Gastrocnemius medialis (tissue), 4 donors: ENCODE measurements at regions not wholly inside any gene's neighbourhood (a gene's known extent, or its start where the extent isn't known, plus 50 kb on each side); places are given as distances from the start of the nearest gene placed in this dataset.

Experiments used
- ATAC-seq, 2 donors: fragments of 150-250 bp; one replicate each; pipeline ENCODE4 v1.9.1; 2016
- DNase-seq, 2 donors: peaks; one replicate each; pipeline ENCODE4 v3.0.0-alpha.2; 2019
- H3K27ac ChIP-seq, 4 donors: fragments of 200-600 bp; sonication (generic); 1 replicate in 1 of 4; 2 replicates in 3 of 4; pipeline ENCODE4 v1.5.1; 2016 to 2018; ENCODE audit warnings: mild to moderate bottlenecking in 2 of 4, moderate library complexity in 1 of 4
- H3K27me3 ChIP-seq, 3 donors: fragments of 200-600 bp; sonication (generic) in 2 of 3; 1 replicate in 1 of 3; 2 replicates in 2 of 3; pipeline versions ENCODE4 v1.5.1 to v1.6.0; 2016 to 2019; ENCODE audit warnings: mild to moderate bottlenecking in 1 of 3, moderate library complexity in 1 of 3
- H3K36me3 ChIP-seq, 2 donors: fragments of 200-600 bp; sonication (generic) in 1 of 2; one replicate each; pipeline ENCODE4 v1.5.1; 2017 to 2018
- H3K4me1 ChIP-seq, 2 donors: fragments of 200-600 bp; sonication (generic) in 1 of 2; one replicate each; pipeline ENCODE4 v1.5.1; 2016 to 2017; ENCODE audit warnings: mild to moderate bottlenecking in 2 of 2
- H3K4me3 ChIP-seq, 4 donors: fragments of 200-600 bp; sonication (generic) in 3 of 4; 1 replicate in 1 of 4; 2 replicates in 3 of 4; pipeline ENCODE4 v1.5.1; 2016 to 2019; ENCODE audit warnings: mild to moderate bottlenecking in 2 of 4
- H3K9me3 ChIP-seq, 3 donors: fragments of 200-600 bp; sonication (generic) in 2 of 3; 1 replicate in 1 of 3; 2 replicates in 2 of 3; pipeline ENCODE4 v1.5.1; 2016 to 2019
- POLR2A ChIP-seq, 2 donors: fragments of 450-650 bp; IDR thresholded peaks; one replicate each; pipeline ENCODE4 v1.6.1; 2017; ENCODE audit warnings: antibody characterized with exemption in 2 of 2, mild to moderate bottlenecking in 2 of 2, moderate library complexity in 2 of 2
- in situ Hi-C, 4 donors: fragments of 200-750 bp; cut with MboI; loops; one replicate each; pipeline versions ENCODE4 v1.15.0 to v1.8.0; 2017; ENCODE audit warnings: low sequenced_read_pairs in 4 of 4
- intact Hi-C: fragments of 100-400 bp; cut with DNase I; formaldehyde crosslinking; loops from one replicate; pipeline ENCODE4 v1.15.1; 2023; ENCODE audit warnings: low total_unique reads
- TF ChIP-seq, protein P1 (sequence below), 5 experiments: fragments of 450-650 bp in 3 of 5; fragments of 200-600 bp in 2 of 5; sonication (generic) in 2 of 5; IDR thresholded peaks in 4 of 5; conservative IDR thresholded peaks in 1 of 5; 1 replicate in 4 of 5; 2 replicates in 1 of 5; pipeline ENCODE4 v1.5.1; 2016 to 2019; ENCODE audit warnings: antibody characterized with exemption in 5 of 5, mild to moderate bottlenecking in 3 of 5, moderate library complexity in 3 of 5

DNA sequence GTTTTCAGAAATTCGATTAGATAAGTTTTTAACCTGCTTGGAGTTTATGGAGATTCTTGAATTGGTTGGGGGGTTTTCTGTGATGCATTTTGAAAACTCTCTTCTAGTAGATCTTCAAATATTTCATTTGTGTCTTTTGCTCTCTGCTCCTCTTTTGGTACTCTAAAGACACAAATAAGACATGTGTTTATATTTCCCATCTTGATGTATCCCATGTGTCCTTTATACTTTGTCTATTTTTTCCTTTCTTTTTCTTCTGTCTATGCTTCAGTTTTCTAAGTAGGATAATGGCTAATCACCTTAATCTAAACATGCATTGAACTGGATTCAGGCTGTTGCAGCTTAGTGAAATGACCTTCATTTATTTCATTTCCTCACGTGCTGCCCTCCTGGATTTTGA is 63.8 kb upstream of the C1orf87 start:
- H3K27ac ChIP-seq, result no peak overlapping the region
- in situ Hi-C loops (no loop called here), intact Hi-C loops (no loop called here)
- TF ChIP-seq POLR2A (IDR thresholded peaks at IDR 0.05), result no peak
- TF ChIP-seq, protein P1, sequence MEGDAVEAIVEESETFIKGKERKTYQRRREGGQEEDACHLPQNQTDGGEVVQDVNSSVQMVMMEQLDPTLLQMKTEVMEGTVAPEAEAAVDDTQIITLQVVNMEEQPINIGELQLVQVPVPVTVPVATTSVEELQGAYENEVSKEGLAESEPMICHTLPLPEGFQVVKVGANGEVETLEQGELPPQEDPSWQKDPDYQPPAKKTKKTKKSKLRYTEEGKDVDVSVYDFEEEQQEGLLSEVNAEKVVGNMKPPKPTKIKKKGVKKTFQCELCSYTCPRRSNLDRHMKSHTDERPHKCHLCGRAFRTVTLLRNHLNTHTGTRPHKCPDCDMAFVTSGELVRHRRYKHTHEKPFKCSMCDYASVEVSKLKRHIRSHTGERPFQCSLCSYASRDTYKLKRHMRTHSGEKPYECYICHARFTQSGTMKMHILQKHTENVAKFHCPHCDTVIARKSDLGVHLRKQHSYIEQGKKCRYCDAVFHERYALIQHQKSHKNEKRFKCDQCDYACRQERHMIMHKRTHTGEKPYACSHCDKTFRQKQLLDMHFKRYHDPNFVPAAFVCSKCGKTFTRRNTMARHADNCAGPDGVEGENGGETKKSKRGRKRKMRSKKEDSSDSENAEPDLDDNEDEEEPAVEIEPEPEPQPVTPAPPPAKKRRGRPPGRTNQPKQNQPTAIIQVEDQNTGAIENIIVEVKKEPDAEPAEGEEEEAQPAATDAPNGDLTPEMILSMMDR (IDR thresholded peaks at IDR 0.05 in 4 of 5, conservative IDR thresholded peaks at IDR 0.05 in 1 of 5), result no peak
- no peaks in the 10 kb centered on the region for H3K36me3 ChIP-seq
- no peak for DNase-seq
- no peak for ATAC-seq
- H3K9me3 ChIP-seq, result no peaks in the 10 kb centered on the region
- peaks cover 0 to 4% of the 10 kb centered on the region in 2 donors for H3K4me1 ChIP-seq
- no peaks in the 10 kb centered on the region for H3K27me3 ChIP-seq
- no peak overlapping the region for H3K4me3 ChIP-seq

DNA sequence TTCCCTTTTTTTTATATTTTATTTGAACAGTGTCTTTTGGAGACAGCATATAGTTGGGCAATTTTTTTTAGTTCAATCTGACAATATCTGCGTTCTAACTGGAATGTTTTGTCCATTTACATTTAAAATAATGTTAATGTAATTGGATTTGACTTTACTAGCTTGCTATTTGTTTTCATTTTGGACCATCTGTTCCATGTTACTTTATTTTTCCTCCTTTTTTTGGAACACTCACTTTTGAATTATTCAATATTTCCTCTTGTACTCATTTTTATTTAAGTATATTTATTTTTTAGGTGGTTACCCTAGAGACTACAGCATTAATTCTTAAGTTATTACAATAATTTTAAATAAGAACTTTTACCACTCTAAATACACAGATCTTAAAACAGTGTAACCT is 62.8 kb upstream of the C1orf87 start:
- no peak for DNase-seq
- intact Hi-C loops (no loop called here), in situ Hi-C loops (no loop called here)
- no peaks in the 10 kb centered on the region for H3K9me3 ChIP-seq
- no peaks in the 10 kb centered on the region for H3K36me3 ChIP-seq
- H3K27ac ChIP-seq, result no peak overlapping the region
- no peak for ATAC-seq
- no peaks in the 10 kb centered on the region for H3K27me3 ChIP-seq
- H3K4me1 ChIP-seq, result peaks cover 0 to 4% of the 10 kb centered on the region in 2 donors
- H3K4me3 ChIP-seq, result no peak overlapping the region
- no peak for TF ChIP-seq POLR2A (IDR thresholded peaks at IDR 0.05)
- TF ChIP-seq, protein P1 (IDR thresholded peaks at IDR 0.05 in 4 of 5, conservative IDR thresholded peaks at IDR 0.05 in 1 of 5), result no peak

DNA sequence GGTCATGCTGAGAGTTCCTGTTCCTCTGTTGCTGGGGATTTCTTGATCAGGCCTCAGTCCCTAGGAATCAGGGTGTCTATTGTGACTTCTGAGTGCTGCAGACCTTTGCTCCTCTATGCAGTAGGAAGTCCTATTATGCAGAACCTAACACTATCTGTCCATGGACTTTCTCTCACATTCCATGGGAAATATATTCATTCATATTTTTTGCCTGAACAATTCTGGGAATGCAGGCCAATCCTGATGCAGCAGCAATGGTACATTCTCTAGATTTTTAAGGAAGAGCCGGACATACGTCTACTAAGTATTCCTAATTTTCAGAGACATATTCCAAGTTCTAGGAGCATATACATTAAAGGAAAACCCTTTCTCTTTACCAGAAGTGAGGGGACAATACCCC is 61.1 kb upstream of the C1orf87 start:
- intact Hi-C loops (no loop called here), in situ Hi-C loops (no loop called here)
- DNase-seq (no peak), ATAC-seq (no peak)
- TF ChIP-seq, protein P1 (IDR thresholded peaks at IDR 0.05 in 4 of 5, conservative IDR thresholded peaks at IDR 0.05 in 1 of 5), result no peak
- TF ChIP-seq POLR2A (IDR thresholded peaks at IDR 0.05), result no peak
- Histone ChIP-seq H3K4me1 (peaks cover 0 to 4% of the 10 kb centered on the region in 2 donors), H3K36me3 (no peaks in the 10 kb centered on the region), H3K4me3 (no peak overlapping the region), H3K9me3 (no peaks in the 10 kb centered on the region), H3K27ac (no peak overlapping the region), H3K27me3 (no peaks in the 10 kb centered on the region)

DNA sequence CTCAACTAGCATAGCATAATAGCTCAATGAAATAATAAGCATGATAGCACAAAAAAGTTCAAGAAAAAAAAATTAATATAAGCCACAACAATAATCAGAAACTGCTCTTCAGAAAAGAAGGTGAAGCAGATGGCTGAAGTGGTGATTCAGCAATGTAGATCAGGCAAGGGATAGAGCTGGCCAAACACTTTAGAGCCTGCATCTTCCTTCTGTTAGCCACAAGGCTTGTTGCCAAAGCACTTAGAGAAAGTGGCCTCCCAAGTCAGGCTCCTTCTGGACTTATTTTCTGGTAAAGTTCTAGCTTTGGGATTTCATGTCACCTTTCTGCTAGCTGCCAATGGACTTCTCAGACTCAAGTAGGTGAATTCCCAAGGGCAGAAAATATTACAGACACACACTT is 60.3 kb upstream of the C1orf87 start:
- H3K27ac ChIP-seq, result no peak overlapping the region
- H3K27me3 ChIP-seq, result no peaks in the 10 kb centered on the region
- in situ Hi-C loops (no loop called here), intact Hi-C loops (no loop called here)
- TF ChIP-seq, protein P1 (IDR thresholded peaks at IDR 0.05 in 4 of 5, conservative IDR thresholded peaks at IDR 0.05 in 1 of 5), result no peak
- TF ChIP-seq POLR2A (IDR thresholded peaks at IDR 0.05), result no peak
- no peak for DNase-seq
- no peak for ATAC-seq
- H3K9me3 ChIP-seq, result no peaks in the 10 kb centered on the region
- H3K4me3 ChIP-seq, result no peak overlapping the region
- H3K4me1 ChIP-seq, result peaks cover 0 to 4% of the 10 kb centered on the region in 2 donors
- no peaks in the 10 kb centered on the region for H3K36me3 ChIP-seq

DNA sequence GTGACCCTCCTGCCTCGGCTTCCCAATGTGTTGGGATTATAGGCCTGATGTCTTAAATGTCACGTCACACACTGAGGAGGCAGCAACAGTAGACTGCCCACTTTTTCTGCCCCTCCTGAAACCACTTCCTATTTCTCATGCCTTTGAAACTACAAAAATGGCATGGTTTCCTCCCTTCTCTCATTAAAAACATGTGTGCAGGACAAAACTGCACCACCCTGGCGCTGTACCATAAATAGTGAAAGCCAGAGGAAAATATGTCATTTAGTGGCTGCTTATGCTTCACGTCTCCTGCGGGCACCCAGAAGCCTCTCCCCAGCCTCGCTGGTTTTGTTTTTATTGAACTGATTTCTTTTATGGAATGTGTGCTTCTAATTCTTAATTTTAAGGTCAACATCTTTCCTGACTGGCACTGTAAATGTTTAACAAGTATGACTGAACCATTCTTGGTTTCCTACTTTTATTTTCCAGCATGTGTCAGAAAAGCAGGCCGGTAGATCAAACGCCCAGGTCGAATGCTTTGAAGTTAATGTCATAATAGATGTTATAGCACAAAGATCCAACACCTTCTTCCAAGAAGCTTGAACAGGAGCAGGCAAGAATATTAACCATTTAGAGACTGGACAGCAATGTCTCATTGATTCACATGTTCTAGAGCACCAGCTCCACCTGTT is 59.6 kb upstream of the C1orf87 start:
- no peaks in the 10 kb centered on the region for H3K27me3 ChIP-seq
- H3K4me1 ChIP-seq, result peaks cover 0 to 4% of the 10 kb centered on the region in 2 donors
- ATAC-seq (no peak), DNase-seq (no peak)
- no peak for TF ChIP-seq POLR2A (IDR thresholded peaks at IDR 0.05)
- TF ChIP-seq, protein P1 (IDR thresholded peaks at IDR 0.05 in 4 of 5, conservative IDR thresholded peaks at IDR 0.05 in 1 of 5), result no peak
- no peak overlapping the region for H3K27ac ChIP-seq
- intact Hi-C loops (no loop called here), in situ Hi-C loops (no loop called here)
- no peaks in the 10 kb centered on the region for H3K9me3 ChIP-seq
- no peaks in the 10 kb centered on the region for H3K36me3 ChIP-seq
- no peak overlapping the region for H3K4me3 ChIP-seq
